ENCODE measurements at regions not wholly inside any gene's neighbourhood (a gene's known extent, or its start where the extent isn't known, plus 50 kb on each side); places are given as distances from the start of the nearest gene placed in this dataset.

DNA sequence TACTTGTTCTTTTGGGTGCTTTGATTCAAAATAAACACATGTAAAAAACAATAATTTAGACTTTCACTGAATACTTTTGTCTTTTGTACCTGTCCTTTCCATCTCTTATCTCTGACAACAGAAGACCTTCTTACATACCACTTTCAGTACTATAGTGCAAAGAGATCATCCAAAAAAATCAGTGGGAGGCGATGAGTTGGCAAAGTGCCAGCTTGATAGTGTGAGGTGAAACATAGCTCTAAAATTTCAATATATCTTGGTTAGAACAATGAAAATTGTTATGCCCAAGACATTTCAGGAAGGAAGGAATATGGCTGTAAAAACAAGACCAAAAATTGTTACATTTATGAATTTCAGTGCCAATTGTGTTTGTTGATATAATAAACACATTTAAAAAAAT, 390.2 kb upstream of the COBL start:
- DNase-seq = no peak
- Histone ChIP-seq H3K27ac (ENCODE audit: insufficient read depth, low read length) (no peak overlapping the region), H2AFZ (replicated peaks; ENCODE audit: low read length, poor library complexity) (no peak overlapping the region), H3K9ac (ENCODE audit: low read depth, low read length) (no peak overlapping the region), H3K9me3 (ENCODE audit: control insufficient read depth, insufficient read depth, low read length) (peaks cover 5% of the 10 kb centered on the region), H2BK120ac (ENCODE audit: low read depth, low read length) (no peak overlapping the region), H3K4ac (ENCODE audit: low read depth, low read length) (no peak overlapping the region), H3K4me1 (ENCODE audit: control insufficient read depth, insufficient read depth, low read length) (no peaks in the 10 kb centered on the region), H2BK20ac (ENCODE audit: low read depth, low read length) (no peak overlapping the region), H4K91ac (ENCODE audit: insufficient read depth, low read depth, low read length) (no peak overlapping the region), H2AK5ac (ENCODE audit: low read depth, low read length) (no peak overlapping the region), H3K79me1 (ENCODE audit: low read depth in 1 of 2, low read length in 2 of 2) (no peaks in the 10 kb centered on the region), H3K23ac (ENCODE audit: low read depth, low read length) (no peak overlapping the region), H3K18ac (ENCODE audit: low read depth, low read length) (no peak overlapping the region), H3K9me1 (ENCODE audit: insufficient read depth, low read length) (no peaks in the 10 kb centered on the region), H3K4me3 (ENCODE audit: insufficient read depth, low read depth, low read length) (no peak overlapping the region), H2AK9ac (replicated peaks; ENCODE audit: low read depth, low read length, poor library complexity) (no peak overlapping the region), H3K4me2 (ENCODE audit: low read depth, low read length) (no peak overlapping the region), H4K8ac (ENCODE audit: low read depth in 2 of 2, low read length in 2 of 2) (no peak overlapping the region), H2BK5ac (ENCODE audit: low read depth, low read length, poor library complexity, severe bottlenecking) (no peak overlapping the region), H4K20me1 (ENCODE audit: insufficient read depth, low read length) (no peaks in the 10 kb centered on the region), H3K56ac (ENCODE audit: extremely low read depth, insufficient read depth, low read length) (no peak overlapping the region), H3K27me3 (ENCODE audit: control insufficient read depth, insufficient read depth, low read length) (no peaks in the 10 kb centered on the region), H2BK15ac (ENCODE audit: low read depth, low read length) (no peak overlapping the region), H3K36me3 (ENCODE audit: control insufficient read depth, insufficient read depth, low read length) (no peaks in the 10 kb centered on the region), H3K14ac (replicated peaks; ENCODE audit: low read depth, low read length) (no peak overlapping the region), H4K5ac (ENCODE audit: low read depth, low read length) (no peak overlapping the region)
- no TSS peak for BruUV-seq (replicated peaks)
- no peak for ATAC-seq (ENCODE audit: low read depth)
- intact Hi-C loops (cut with micrococcal nuclease) (no loop called here), dilution Hi-C loops (cut with HindIII; ENCODE audit: low sequenced_read_pairs, unreplicated experiment) (no loop called here), in situ Hi-C loops (cut with MboI; ENCODE audit: low sequenced_read_pairs) (no loop called here)
- TF ChIP-seq NFE2L2 (IDR thresholded peaks at IDR 0.05; ENCODE audit: low read depth, low read length) (no peak), RCOR1 (IDR thresholded peaks at IDR 0.05; ENCODE audit: insufficient replicate concordance, low read length) (no peak), RFX5 (IDR thresholded peaks at IDR 0.05; ENCODE audit: low read depth, low read length) (no peak), SMC3 (IDR thresholded peaks at IDR 0.05; ENCODE audit: low read depth, low read length) (no peak)
- TF ChIP-seq, protein P1, sequence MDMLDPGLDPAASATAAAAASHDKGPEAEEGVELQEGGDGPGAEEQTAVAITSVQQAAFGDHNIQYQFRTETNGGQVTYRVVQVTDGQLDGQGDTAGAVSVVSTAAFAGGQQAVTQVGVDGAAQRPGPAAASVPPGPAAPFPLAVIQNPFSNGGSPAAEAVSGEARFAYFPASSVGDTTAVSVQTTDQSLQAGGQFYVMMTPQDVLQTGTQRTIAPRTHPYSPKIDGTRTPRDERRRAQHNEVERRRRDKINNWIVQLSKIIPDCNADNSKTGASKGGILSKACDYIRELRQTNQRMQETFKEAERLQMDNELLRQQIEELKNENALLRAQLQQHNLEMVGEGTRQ (IDR thresholded peaks at IDR 0.05; ENCODE audit: low read depth, low read length) = no peak
- CTCF ChIA-PET = no interaction called here
- WGBS, 2 experiments (ENCODE audit: extremely low coverage in 2 of 2, insufficient read length in 1 of 2) = no CpG with 5 or more reads among the region's 1 CpG
- POLR2A ChIA-PET (ENCODE audit: unreplicated experiment) = no interaction called here
